KMS-11 (cell line): ENCODE measurements at regions not wholly inside any gene's neighbourhood (a gene's known extent, or its start where the extent isn't known, plus 50 kb on each side); places are given as distances from the start of the nearest gene placed in this dataset.

ENCODE experiments used
- H2AFZ ChIP-seq: fragments of 200-600 bp; sonication (generic); 2 replicates; pipeline ENCODE4 v1.6.1; 2016; ENCODE audit warnings: antibody characterized with exemption, mixed run types, low read depth
- H3K27ac ChIP-seq: fragments of 200-600 bp; sonication (generic); 2 replicates; pipeline ENCODE4 v1.6.1; 2016; ENCODE audit warnings: mild to moderate bottlenecking, mixed run types
- H3K27me3 ChIP-seq: fragments of 200-600 bp; sonication (generic); 2 replicates; pipeline ENCODE4 v1.6.1; 2017; ENCODE audit warnings: mild to moderate bottlenecking, low read depth, mixed run types, moderate library complexity; ENCODE audit not compliant: insufficient read depth
- H3K36me3 ChIP-seq: fragments of 200-600 bp; sonication (generic); 2 replicates; pipeline ENCODE4 v1.6.1; 2017; ENCODE audit warnings: mild to moderate bottlenecking, mixed run types; ENCODE audit not compliant: insufficient read depth
- H3K4me1 ChIP-seq: fragments of 200-600 bp; sonication (generic); 2 replicates; pipeline ENCODE4 v1.6.1; 2016; ENCODE audit warnings: mild to moderate bottlenecking, low read depth, mixed run types; ENCODE audit not compliant: poor library complexity, severe bottlenecking
- H3K4me2 ChIP-seq: fragments of 200-600 bp; sonication (generic); 2 replicates; pipeline ENCODE4 v1.7.0; 2016; ENCODE audit warnings: mild to moderate bottlenecking, mixed run types
- H3K4me3 ChIP-seq: fragments of 200-600 bp; sonication (generic); IDR thresholded peaks from 2 replicates; pipeline ENCODE4 v1.6.1; 2017; ENCODE audit warnings: low read depth, low read length, mixed read lengths; ENCODE audit not compliant: insufficient read depth
- H3K79me2 ChIP-seq: fragments of 200-600 bp; sonication (generic); 2 replicates; pipeline ENCODE4 v1.6.1; 2016; ENCODE audit warnings: low read depth, mixed run types; ENCODE audit not compliant: insufficient read depth
- H3K9ac ChIP-seq: fragments of 200-600 bp; sonication (generic); 2 replicates; pipeline ENCODE4 v1.6.1; 2016; ENCODE audit warnings: mild to moderate bottlenecking, mixed run types
- H4K20me1 ChIP-seq: fragments of 200-600 bp; sonication (generic); 2 replicates; pipeline ENCODE4 v1.6.1; 2016; ENCODE audit warnings: mild to moderate bottlenecking, mixed run types; ENCODE audit not compliant: insufficient read depth
- TF ChIP-seq, protein P1 (sequence below): fragments of 200-600 bp; sonication (generic); conservative IDR thresholded peaks from 2 replicates; pipeline ENCODE4 v1.6.1; 2017; ENCODE audit warnings: low read depth, mild to moderate bottlenecking, antibody characterized with exemption, low read length, moderate library complexity, mixed read lengths

DNA sequence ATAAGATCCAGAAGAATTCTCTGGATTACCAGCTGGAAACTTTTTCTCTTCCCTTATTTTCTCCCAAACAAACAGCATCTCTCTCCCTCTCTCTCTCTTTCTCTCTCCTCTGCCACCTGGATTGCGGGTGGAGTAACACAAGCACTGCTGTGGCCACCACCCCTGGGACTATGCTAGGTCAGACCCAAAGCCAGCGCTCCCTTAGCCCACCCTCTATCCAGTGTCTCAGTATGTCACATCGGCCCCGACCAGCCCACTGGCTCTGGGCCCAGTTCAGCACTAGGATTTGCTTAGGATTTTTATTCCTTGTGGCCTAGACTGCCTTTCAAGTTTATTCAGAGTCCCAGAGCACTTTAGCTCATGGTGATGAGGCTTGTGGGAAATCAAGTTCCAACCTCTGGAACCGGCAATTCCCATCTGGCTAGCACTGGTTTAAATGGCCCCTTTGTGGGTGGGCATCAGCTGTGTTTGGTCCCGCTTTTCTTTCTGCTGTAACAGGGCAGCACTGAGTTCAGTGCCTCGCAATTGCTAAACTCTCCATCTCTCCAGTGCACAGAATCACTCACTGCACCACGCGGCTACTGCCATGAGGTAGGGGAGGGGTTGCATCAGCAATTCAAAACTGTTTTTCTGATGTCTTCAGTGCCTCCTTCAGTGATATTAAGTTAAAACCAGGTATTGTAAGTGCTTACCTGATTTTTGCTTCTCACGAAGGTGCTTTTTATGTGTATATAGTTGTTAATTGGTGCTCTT is 1623.1 kb downstream of the SLITRK5 start:
- TF ChIP-seq, protein P1, sequence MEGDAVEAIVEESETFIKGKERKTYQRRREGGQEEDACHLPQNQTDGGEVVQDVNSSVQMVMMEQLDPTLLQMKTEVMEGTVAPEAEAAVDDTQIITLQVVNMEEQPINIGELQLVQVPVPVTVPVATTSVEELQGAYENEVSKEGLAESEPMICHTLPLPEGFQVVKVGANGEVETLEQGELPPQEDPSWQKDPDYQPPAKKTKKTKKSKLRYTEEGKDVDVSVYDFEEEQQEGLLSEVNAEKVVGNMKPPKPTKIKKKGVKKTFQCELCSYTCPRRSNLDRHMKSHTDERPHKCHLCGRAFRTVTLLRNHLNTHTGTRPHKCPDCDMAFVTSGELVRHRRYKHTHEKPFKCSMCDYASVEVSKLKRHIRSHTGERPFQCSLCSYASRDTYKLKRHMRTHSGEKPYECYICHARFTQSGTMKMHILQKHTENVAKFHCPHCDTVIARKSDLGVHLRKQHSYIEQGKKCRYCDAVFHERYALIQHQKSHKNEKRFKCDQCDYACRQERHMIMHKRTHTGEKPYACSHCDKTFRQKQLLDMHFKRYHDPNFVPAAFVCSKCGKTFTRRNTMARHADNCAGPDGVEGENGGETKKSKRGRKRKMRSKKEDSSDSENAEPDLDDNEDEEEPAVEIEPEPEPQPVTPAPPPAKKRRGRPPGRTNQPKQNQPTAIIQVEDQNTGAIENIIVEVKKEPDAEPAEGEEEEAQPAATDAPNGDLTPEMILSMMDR = no peak
- no peak overlapping the region for H3K9ac ChIP-seq
- H2AFZ ChIP-seq = no peak overlapping the region

DNA sequence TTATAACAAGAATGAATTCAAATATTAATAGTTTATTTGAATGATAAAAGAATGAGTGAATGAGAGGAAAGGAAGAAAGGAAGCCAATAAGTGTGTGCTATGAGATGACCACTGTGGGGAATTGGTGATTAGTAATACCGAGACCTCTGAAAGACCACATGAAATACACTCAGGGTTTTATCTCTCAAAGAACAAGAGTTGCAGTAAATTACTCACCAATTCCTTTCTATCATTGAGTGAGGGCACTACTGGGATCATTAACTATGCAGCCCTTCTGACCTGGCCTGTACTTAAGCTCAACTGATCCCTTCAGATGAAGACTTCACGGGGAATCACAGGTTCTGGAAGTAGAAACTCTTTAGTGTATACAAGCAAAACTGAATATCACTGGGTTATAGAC is 1636.1 kb downstream of the SLITRK5 start:
- H4K20me1 ChIP-seq = no peaks in the 10 kb centered on the region
- H3K27me3 ChIP-seq = no peaks in the 10 kb centered on the region
- no peaks in the 10 kb centered on the region for H3K4me1 ChIP-seq
- TF ChIP-seq, protein P1 = no peak
- H3K36me3 ChIP-seq = no peaks in the 10 kb centered on the region
- no peak overlapping the region for H3K27ac ChIP-seq
- no peak overlapping the region for H3K4me3 ChIP-seq
- H3K4me2 ChIP-seq = no peak overlapping the region
- H2AFZ ChIP-seq = no peak overlapping the region
- H3K9ac ChIP-seq = no peak overlapping the region
- H3K79me2 ChIP-seq = no peaks in the 10 kb centered on the region

More for the DNA sequence above, 1623.1 kb downstream of the SLITRK5 start:
- no peak overlapping the region for H3K27ac ChIP-seq
- no peak overlapping the region for H3K4me3 ChIP-seq
- H4K20me1 ChIP-seq = no peaks in the 10 kb centered on the region
- H3K27me3 ChIP-seq = no peaks in the 10 kb centered on the region
- no peaks in the 10 kb centered on the region for H3K79me2 ChIP-seq
- no peaks in the 10 kb centered on the region for H3K4me1 ChIP-seq
- H3K36me3 ChIP-seq = no peaks in the 10 kb centered on the region
- H3K4me2 ChIP-seq = no peak overlapping the region

DNA sequence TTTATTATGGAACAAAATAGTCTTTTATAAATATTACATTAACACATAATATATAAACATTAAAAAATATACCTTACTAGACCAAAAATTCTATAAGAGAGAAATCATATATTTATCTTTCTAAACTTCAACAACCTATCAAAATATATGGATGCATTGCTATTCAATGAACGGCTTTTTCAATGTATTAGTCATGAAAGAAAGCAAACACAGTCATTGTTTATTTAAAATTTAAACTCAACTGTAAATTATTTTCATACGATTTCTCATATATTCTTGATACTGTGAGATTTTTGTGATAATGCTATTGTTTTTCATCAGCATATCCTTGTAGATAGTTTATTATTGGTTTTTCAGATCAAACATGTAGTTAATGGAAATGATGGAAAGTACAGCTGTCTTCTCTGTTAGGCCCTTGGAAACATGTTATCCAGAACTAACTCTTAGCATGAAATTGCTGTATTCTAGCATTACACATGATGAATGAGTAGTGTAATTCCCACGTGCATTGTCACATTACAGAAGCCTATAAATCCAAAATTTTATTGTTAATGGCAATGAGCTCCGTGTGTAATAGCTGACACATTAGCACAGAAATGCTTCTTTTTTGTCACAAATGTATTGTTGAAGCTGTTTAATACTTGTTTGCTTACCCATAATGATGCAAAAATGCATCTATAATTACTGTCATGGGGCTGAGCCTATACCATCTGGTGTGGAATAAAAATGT is 1639.9 kb downstream of the SLITRK5 start:
- no peaks in the 10 kb centered on the region for H3K79me2 ChIP-seq
- H3K27ac ChIP-seq = no peak overlapping the region
- no peaks in the 10 kb centered on the region for H4K20me1 ChIP-seq
- no peak overlapping the region for H3K4me3 ChIP-seq
- no peak overlapping the region for H2AFZ ChIP-seq
- H3K4me1 ChIP-seq = peaks cover 8% of the 10 kb centered on the region
- no peak overlapping the region for H3K4me2 ChIP-seq
- no peak overlapping the region for H3K9ac ChIP-seq
- TF ChIP-seq, protein P1 = no peak
- H3K27me3 ChIP-seq = no peaks in the 10 kb centered on the region
- no peaks in the 10 kb centered on the region for H3K36me3 ChIP-seq

DNA sequence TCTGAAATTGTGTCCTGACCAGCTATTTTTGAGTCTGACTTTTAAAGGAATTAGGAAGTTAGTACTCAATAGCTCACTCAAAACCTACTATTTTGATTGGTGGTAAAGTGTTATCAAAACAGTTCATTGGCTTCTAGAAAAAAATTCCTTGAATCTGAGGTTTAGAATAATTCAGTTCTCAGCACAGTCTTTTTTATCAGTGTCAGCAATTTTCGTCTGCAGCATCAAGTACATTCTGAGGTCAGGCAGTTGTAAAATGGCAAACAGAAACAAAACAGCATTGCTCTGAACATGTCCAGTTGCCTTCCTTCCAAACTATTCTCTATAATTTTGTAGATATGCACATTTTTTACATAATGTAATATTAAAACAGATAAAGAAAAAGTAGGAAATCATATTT is 1644.1 kb downstream of the SLITRK5 start:
- Histone ChIP-seq H3K36me3 (no peaks in the 10 kb centered on the region), H4K20me1 (no peaks in the 10 kb centered on the region), H3K79me2 (no peaks in the 10 kb centered on the region), H3K4me1 (peaks cover 8% of the 10 kb centered on the region), H3K4me3 (no peak overlapping the region), H3K27me3 (no peaks in the 10 kb centered on the region), H3K27ac (no peak overlapping the region), H2AFZ (peak overlapping the region; percentile 41), H3K9ac (no peak overlapping the region), H3K4me2 (no peak overlapping the region)
- TF ChIP-seq, protein P1 = no peak
